Endometrium (tissue), 2 donors: ENCODE measurements at regions not wholly inside any gene's neighbourhood (a gene's known extent, or its start where the extent isn't known, plus 50 kb on each side); places are given as distances from the start of the nearest gene placed in this dataset.

Source experiments
- FAIRE-seq: peaks from 2 replicates; lab custom pipeline; 2012; peaks lifted over from hg19 to GRCh38; lab: Jason Lieb, UNC
- donor health status: control.
- donor health status: control.

DNA sequence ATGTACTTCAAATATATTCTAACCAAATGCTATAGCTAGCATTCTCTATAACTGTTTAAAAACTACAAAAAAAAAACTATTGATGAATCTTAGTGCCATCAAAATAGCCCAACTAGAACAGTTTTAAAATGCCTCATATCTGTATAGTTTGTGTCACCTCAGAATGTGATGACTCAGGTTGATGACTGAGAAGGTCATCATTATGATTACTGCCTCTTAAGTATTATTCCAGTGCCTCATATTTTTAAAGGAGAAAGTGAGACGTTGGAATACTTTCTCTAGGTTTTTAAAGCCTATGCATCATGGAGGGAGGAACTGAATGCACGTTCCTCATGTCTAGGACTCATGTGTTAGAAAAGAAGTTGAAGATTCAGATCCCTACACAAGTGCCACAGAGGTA lies 88.2 kb downstream of the TMA16 start:
- FAIRE-seq, result no peak

DNA sequence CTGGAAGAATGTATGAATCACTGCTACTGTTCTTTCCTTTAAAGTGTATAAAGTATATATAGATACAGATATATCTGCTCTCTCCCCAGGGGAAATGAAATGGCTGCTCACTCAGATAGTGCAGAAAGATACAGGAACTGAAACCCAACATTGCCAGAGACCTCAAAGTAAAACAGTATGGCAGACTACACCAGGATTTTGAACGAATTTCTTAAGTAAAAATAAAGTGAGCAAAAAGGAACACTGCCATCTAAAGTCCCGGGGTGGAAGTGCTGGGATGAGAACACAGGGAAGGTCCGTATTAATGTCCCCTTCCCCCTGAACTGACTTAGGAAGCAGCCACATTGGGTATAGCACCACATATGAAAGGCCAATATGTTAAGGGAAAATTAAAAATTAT lies 93.4 kb downstream of the TMA16 start:
- FAIRE-seq, result no peak

DNA sequence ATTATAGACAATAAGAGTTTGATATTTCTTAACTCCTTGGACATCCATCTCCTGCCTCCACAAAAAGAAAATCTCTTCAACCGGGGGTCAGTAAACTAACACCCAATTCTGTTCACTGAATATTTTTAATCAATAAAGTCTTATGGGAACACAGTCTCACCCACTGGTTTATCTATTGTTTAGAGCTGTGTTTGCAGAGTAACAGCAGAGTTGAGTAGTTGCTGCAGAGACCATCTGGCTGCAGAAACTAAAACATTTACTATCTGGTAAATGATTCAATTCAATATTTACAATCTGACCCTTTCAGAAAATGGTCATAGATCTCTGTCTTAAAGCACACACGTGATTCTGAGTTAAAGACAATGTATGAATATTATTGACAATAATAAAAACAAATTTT lies 94.0 kb downstream of the TMA16 start:
- no peak for FAIRE-seq

DNA sequence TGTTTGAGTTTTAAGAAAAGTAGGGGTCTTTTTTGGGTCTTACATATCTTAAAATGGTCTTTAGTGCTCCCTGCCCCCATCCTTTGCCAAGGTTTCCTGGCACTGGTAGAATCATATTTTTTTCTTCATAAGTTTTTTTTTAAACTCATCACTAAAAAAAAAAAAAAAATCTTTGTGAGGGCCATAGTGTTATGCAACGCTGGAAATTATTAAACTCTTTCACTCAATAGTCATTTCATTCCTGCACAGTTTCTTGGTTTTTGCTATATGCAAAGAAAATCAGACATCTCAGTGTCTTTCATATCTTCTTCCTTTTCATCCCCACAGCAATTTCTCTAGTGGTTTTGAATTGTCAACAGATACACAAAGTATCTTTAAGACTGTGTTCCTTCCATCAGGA lies 95.6 kb downstream of the TMA16 start:
- no peak for FAIRE-seq

DNA sequence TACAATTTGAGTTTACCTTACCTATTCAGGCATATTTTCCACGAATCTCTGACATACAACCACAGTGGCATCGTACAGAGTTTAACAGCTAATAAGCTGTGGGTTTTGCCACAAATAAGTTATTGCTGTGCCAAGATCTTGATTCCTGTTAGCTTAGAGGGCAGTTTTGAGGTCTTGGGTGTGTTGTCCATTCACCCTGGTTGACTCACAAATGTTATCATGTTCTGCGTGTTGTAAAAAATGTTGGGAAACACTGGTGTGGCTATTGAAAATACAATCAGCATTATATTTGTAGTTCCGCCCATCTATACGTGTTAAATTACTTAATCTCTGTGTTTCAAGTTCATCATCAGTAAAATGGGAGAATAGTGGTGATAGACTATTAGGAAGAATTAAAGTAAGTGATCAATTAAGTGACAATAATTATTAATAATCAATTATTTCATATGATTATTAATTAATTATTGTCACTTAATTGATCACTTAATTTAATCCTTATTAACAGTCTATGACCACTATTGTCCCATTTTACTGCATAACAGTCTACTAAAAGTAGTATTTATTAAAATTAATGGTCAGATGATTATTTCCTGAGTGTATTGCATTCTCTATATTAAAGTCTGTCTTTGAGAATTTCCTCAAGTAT lies 96.3 kb downstream of the TMA16 start:
- no peak for FAIRE-seq

DNA sequence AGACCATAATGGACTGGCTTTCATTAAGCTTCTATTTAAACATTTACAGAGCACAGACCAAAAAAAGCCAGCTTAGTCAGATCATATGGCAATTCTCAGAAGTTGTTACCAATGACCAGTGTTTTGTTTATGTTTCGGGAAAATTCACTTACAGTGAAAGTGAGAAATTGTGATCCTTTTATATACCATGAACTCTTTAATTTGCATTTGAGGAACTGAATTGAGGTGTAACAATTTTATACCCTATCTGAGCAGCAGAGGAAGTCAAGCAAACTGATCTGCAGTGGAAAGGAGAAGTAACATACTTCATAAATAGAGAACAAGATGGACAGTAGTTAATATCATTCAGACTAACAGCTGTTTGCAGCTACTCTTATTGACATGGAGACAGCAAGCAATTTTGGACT lies 97.1 kb downstream of the TMA16 start:
- FAIRE-seq, result no peak

DNA sequence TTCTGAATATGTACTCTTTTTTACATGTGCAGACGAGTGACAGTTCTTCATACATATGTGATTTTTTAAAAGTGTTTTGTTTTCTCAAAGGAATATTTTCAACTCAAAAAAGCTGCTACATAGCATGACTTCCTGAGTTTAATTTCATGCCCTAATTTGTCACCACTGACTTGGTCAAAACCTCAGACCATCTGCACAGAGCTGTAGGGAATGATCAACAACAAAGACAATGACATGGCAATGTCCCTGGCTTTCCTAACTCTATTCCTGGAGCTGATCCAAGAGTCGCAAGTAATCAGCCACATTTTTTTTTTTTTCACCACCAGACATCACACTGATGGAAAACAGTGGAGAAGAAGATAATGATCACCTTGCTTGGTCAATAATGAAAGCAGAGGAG lies 97.7 kb downstream of the TMA16 start:
- FAIRE-seq, result no peak

DNA sequence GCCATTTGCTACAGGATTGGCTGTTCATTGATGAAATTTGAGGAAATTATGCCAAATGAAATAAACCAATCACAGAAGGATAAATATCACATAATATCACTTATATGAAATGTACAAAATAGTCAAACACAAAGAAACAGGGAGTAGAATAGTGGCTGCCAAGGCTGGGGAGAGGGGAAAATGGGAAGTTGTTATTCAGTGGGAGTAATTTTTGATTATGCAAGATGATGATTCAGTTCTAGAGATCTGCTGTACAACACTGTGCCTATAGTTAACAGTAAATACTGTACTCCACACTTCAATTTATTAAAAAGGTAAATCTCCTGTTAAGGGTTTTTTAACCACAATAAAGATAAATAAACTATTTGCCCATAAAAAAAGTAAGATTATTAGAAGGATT lies 101.1 kb downstream of the TMA16 start:
- no peak for FAIRE-seq

DNA sequence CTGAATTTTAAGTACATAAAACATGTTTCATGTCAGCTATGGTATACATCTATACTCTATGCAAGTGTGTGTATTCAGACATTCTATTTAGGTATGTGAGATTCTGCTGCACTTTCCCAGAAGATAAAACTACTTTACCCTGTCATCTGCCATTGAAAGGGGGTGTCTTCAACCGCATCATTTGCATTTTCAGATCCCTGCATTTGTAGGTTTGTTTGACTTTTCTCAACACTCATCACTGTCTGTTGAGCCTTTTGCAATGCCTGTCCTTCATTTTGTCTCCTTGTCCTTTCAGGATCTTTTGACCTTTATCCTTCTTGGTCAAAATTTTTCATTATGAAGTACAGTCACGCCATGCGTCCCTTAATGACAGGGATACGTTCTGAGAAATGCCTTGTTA lies 103.5 kb downstream of the TMA16 start:
- FAIRE-seq, result no peak

DNA sequence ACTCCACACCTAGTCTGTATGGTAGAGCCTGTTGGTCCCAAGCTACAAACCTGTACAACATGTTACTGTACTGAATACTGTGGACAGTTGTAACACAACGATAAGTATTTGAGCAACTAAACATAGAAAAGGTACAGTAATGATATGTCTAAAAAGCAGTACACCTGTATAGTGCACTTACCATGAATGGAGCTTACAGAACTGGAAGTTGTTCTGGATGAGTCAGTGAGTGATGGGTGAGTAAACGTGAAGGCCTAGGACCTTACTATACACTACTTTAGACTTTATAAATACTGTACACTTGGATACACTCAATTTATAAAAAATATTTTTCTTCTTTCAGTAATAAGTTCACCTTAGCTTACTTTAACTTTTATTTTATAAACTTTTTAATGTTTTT lies 104.0 kb downstream of the TMA16 start:
- FAIRE-seq, result no peak

DNA sequence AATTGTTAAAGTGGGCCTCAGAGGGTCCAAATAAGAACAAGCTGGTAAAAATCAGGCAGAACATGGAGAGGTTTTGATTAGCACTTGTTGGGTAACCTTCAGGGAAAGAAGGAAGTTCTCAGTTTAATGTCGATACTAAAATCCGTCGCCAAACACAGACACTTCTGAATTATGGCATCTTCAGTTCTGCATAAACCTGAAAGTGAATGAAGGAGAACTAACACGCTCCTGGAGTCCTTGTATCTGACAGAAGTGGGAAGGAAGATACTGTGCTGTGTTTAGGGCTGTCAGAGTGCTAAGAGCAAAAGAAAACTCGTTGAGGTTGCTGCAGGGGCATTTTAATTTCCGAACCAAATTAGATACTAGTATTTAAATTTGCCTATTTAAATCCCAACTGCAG lies 106.2 kb downstream of the TMA16 start:
- FAIRE-seq, result no peak

DNA sequence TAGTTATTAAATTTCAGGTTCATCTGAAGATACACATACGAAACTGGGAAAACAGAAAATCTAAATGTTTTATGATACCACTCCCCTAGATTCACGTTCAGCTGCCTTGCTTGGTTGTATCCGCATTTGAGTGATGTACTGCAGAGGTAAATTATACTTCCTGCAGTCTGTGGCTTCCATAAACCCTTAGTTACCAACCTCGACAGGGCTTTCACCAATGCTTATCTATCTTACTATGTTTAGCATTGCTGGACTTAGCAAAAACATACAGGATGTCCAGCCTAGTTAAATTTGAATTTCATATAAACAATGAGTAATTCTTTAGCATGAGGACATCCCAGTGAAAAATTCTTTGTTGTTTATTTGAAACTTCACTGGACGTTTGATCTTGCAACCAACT lies 108.8 kb downstream of the TMA16 start:
- no peak for FAIRE-seq

DNA sequence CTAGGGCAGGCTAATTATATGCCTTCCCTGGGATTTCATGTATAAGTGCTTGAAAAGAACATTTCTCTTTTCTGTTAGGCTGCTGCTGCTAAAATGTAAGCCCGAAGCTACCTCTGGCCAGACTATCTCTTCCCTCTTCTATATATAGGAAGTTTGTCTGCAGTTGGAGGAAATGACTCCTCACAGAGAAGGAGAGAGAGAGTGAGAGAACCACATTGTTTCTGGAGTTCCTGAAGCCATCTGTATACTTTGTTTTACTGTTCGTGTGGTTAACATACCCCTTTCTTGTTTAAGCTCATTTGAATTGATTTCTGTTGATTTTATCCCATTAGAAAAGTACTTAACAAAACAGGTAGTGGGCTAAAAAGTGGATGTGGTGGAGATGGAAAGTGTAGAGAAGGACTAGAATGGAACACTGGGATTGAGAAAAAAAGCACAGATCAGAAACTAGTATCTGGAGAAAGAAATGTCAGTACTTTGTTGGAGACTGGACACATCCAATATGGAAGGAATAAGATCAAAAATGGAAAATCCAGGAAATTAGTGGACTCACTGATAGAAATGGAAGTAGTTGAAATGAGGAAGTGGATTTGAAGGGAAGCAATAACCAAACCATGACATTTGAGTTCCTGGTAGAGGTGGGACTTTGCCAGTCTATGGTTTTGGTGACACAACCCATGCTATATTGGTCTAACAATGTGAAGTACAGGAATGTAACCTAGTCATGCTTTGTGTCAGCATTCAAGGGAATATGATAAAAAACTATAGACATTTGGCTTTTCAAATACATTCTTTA lies 112.6 kb downstream of the TMA16 start:
- FAIRE-seq, result no peak

DNA sequence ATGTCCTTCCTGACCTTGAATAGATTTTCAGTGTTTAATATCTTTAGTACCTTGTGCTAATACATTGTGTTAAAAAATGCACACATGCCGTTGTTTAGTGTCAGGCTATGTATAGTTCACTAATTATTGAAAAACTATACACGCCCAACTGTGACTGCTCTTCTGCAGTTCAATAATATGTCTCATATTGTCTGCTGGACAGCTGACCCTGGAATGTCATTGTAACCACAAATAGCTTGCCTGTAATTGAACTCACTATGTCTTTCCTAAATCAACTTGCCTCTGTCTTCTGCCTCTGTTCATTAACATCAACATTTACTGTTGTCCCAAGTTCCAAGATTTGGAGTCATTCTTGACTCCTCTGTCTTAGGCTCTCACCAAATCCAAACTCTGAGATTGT lies 114.5 kb downstream of the TMA16 start:
- no peak for FAIRE-seq

DNA sequence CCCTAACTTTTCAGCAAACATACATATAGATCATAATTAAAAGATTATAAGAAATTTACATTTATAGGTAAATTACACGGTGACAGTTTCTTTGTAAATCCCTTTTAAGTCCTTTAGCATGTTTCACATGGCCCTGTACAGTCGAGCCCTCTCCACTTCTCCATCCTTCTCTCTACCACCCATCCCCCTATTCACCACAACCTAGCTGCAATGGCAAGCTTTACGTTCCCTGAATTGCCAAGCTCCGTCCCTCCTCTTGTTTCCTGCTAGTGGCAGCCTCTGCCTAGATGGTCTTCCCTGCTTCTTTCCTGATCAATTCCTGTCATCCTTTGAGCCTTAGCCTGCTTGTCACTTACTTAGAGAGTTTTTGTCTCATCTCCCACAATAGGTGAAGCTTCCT lies 116.2 kb downstream of the TMA16 start:
- no peak for FAIRE-seq

DNA sequence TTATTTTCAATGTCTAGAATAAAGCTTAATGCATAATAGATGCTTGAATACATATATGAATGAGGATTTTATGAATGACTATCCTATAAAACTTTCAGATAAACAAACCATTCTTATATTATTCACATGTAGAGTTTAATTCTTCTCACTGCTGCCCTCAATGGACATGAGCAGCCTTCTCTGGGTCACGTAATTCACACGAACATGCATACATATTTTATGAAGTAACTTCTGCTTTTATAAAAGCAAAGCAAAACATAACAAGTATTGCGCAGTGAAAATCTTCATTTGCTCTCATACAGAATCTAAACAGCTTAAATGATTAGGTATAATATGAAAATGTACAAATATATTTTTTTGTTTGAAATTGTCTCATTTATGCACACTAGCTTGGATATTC lies 116.7 kb downstream of the TMA16 start:
- FAIRE-seq, result no peak

DNA sequence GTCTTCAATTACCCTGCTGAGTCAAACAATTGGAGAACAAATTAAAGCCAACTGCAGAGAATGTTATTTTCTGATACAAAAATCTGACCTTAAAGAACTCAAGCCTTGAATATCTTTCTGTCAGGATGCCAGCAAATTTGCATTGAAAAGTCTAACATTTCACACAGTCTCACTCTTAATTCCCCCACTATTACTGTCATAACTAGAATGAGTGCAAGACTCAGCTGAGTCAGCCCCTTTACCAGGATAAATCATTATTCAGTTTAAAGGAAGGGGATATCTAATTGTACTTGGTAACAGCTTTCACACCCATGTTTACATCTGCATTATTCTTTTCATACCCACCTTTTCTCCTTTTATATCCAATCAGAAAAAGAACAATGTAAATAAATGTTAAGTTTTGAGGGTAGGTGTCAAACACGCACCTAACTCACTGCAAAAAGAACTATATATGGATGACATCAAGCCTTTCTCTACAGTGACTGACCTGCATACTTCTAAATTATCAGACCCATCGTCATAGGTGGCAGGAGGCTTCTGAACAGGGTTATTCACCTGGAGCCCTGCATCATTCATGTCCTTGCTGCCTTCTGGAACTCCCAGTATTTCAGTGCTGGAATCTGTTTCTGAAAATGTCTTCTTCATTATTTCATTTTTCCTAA lies 117.4 kb downstream of the TMA16 start:
- FAIRE-seq, result no peak

DNA sequence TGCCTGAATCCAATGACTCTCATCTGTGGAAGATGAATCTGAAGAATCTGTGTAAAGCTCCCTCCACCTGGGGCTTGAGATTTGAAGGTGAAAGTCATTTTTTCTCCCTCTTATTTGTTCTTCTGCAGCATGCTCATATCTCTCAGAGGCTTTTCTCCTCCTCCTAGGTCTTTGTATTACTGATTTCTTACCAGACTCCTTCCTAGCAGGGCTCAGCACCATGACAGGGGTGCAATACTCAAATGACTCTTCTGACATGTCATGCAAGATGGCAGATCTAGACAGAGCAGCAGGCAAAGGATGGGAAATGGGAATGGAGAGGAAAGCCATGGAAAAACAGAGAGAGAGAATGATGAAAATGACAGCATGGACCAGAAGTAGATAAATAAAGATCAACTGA lies 118.3 kb downstream of the TMA16 start:
- FAIRE-seq, result no peak

DNA sequence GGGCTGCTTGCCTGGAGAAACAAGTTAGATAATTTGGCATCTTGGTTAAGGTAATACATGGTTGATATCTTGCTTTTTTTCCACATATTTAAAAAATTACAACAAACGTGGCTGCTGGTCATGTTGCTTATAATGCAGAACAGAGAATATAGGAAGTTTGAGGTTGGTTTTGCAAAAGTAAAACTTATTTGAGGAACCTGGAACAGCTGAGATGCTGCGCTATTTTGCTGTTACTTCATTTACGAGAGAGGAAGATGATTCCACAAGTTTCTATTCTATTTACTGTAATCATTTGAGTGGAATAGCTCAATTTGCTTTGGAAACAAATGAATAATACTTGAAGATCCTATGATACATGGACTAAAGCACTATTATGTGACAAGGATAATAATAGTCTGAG lies 118.9 kb downstream of the TMA16 start:
- FAIRE-seq, result no peak

DNA sequence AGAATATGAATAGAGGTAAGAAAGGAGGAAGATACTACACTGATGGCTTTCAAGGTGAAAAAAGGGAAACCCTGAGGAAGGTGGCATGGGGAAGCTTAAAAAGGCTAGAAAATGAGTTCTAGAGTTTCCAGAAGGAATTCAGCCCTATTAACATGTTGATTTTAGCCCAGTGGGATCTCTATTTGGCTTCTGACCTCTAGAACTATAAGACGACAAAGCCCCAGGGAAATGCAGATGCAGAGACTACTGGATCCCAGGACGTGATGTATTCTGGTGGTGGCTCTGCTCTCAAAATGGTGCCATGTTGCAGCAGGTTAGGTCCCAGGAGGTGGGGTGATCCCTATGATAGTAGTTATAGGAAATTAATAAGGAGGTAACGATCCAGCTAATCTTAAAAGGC lies 120.4 kb downstream of the TMA16 start:
- FAIRE-seq, result no peak

DNA sequence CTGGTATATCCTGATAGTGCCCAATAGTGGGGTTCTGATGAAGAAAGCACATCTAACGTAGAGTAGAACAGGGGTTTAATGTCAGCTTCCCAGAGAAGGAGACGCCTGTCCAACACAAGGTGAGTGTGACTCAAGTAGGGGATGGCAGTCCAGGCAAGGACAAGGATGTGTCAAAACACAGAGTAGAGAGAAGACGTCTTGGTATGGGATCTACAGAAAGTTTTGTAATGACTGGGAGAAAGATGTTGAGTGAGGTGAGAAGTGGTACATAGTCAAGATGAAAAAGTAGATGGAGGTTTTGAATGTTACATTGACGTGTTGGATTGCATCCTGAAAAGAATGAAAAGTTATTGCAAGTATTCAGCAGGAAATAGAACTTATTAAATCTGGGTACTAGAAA lies 124.4 kb downstream of the TMA16 start:
- no peak for FAIRE-seq

DNA sequence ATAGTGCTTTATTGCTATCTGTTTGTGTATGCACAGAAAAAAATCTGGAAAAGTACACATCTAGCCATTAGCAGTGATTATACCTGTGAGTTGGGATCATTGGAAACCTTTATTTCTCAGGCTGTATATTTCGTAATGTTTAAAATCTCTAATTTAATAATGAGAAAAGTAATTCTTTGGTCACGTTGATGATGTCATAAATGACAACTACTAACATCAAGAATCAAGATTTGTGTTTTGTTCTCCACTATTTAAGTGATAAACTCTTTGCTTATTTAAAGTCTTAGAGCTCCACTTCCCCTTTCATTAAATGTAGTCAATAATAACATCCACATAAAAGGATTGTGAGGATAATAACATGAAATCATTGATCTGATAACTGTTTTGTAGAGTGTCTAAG lies 126.2 kb downstream of the TMA16 start:
- no peak for FAIRE-seq

DNA sequence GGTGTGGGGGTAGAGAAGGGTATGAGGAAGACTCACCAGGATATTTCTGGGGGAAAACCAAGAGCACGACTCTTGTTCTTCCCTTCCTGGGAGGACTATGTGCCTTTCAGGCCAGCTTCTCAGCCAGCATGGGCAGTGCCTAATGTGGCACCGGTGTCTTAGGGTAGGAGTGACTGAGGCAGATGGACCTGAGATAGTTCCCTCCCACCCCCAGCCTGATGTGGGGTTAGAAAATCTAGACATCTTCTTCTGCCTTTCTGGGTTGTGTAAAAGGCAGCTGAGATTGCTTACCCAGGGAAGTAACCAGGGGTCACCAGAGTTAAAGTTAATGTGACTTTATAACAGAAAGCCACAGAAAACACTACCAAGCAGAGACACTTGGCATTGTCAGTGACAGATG lies 127.3 kb downstream of the TMA16 start:
- no peak for FAIRE-seq
